Fibroblast of villous mesenchyme (primary cell): ENCODE measurements at regions not wholly inside any gene's neighbourhood (a gene's known extent, or its start where the extent isn't known, plus 50 kb on each side); places are given as distances from the start of the nearest gene placed in this dataset.

Experiments
- DNase-seq: peaks from one replicate; pipeline ENCODE4 v3.0.0-alpha.2; 2010; ENCODE audit warnings: low read depth
- H3K4me3 ChIP-seq: 2 replicates; pipeline ENCODE4 v1.5.1; 2011; ENCODE audit warnings: low read depth, mild to moderate bottlenecking, low read length
- CTCF ChIP-seq: IDR thresholded peaks from 2 replicates; pipeline ENCODE4 v1.5.1; 2012; ENCODE audit warnings: low read depth, mild to moderate bottlenecking, low read length; ENCODE audit not compliant: insufficient read depth

GRCh38 chr12:59082952-59083351 lies 162.6 kb upstream of the LRIG3 start:
- TF ChIP-seq CTCF: no peak
- H3K4me3 ChIP-seq: no peak overlapping the region
- DNase-seq: no peak

GRCh38 chr12:59080101-59080500 lies 159.8 kb upstream of the LRIG3 start:
- no peak for DNase-seq
- H3K4me3 ChIP-seq: no peak overlapping the region
- TF ChIP-seq CTCF: no peak

- no peak for TF ChIP-seq CTCF
- DNase-seq: no peak
- no peak overlapping the region for H3K4me3 ChIP-seq
Measured at GRCh38 chr12:59079472-59079871, 159.2 kb upstream of the LRIG3 start.

GRCh38 chr12:59079002-59079401 lies 158.7 kb upstream of the LRIG3 start:
- no peak overlapping the region for H3K4me3 ChIP-seq
- DNase-seq: peak; percentile 8
- TF ChIP-seq CTCF: no peak

GRCh38 chr12:59077575-59078426 lies 157.5 kb upstream of the LRIG3 start:
- TF ChIP-seq CTCF: no peak
- H3K4me3 ChIP-seq: no peak overlapping the region
- DNase-seq: peak; percentile 48

- TF ChIP-seq CTCF: no peak
- no peak for DNase-seq
- H3K4me3 ChIP-seq: no peak overlapping the region
Measured at GRCh38 chr12:59077153-59077552, 156.8 kb upstream of the LRIG3 start.

- TF ChIP-seq CTCF: no peak
- DNase-seq: no peak
- H3K4me3 ChIP-seq: no peak overlapping the region
Measured at GRCh38 chr12:59076622-59077021, 156.3 kb upstream of the LRIG3 start.
